PC-9 (cell line): ENCODE measurements at regions not wholly inside any gene's neighbourhood (a gene's known extent, or its start where the extent isn't known, plus 50 kb on each side); places are given as distances from the start of the nearest gene placed in this dataset.

ENCODE experiments used
- BruUV-seq: library from RNA; stranded (reverse); fragments of 400-500 nt; replicated peaks from 2 replicates; lab custom pipeline; 2021; lab: Mats Ljungman, UMichigan
- CTCF ChIA-PET: fragments of 300-600 bp; sonication (Branson Sonifier 250); formaldehyde crosslinking; loops from one replicate; lab custom pipeline; 2022; ENCODE audit warnings: antibody characterized with exemption; lab: Charles Lee
- POLR2A ChIA-PET: fragments of 300-600 bp; sonication (Branson Sonifier 250); formaldehyde crosslinking; loops from one replicate; lab custom pipeline; 2022; ENCODE audit warnings: antibody characterized with exemption; ENCODE audit not compliant: unreplicated experiment; lab: Charles Lee
- DNase-seq, 2 experiments: peaks; one replicate each; pipeline versions ENCODE4 v3.0.0 to v3.0.0-alpha.2; 2015 to 2022; ENCODE audit warnings: mixed read lengths in 1 of 2
- H2AFZ ChIP-seq: fragments of 200-600 bp; sonication (generic); 2 replicates; pipeline ENCODE4 v1.8.1; 2017; ENCODE audit warnings: antibody characterized with exemption
- H3F3A ChIP-seq: fragments of 200-600 bp; sonication (generic); 2 replicates; pipeline ENCODE4 v1.8.1; 2017; ENCODE audit warnings: antibody characterized with exemption, mild to moderate bottlenecking, low read depth; ENCODE audit not compliant: insufficient read depth
- H3K27ac ChIP-seq: fragments of 200-600 bp; sonication (generic); 2 replicates; pipeline ENCODE4 v1.6.1; 2016; ENCODE audit warnings: mixed run types
- H3K27me3 ChIP-seq: fragments of 200-600 bp; sonication (generic); 2 replicates; pipeline ENCODE4 v1.6.1; 2016; ENCODE audit warnings: low read depth, mixed run types; ENCODE audit not compliant: insufficient read depth
- H3K36me3 ChIP-seq: fragments of 200-600 bp; sonication (generic); 2 replicates; pipeline ENCODE4 v1.6.1; 2016; ENCODE audit warnings: low read depth, mixed run types
- H3K4me1 ChIP-seq: fragments of 200-600 bp; sonication (generic); replicated peaks from 2 replicates; pipeline ENCODE4 v1.6.1; 2016; ENCODE audit warnings: mixed run types; ENCODE audit not compliant: insufficient read depth
- H3K4me2 ChIP-seq: fragments of 200-600 bp; sonication (generic); 2 replicates; pipeline ENCODE4 v1.6.1; 2017; ENCODE audit warnings: mixed run types
- H3K4me3 ChIP-seq: fragments of 200-600 bp; sonication (generic); 2 replicates; pipeline ENCODE4 v1.6.1; 2016; ENCODE audit warnings: mixed run types
- H3K79me2 ChIP-seq: fragments of 200-600 bp; sonication (generic); 2 replicates; pipeline ENCODE4 v1.6.1; 2017; ENCODE audit warnings: low read depth, mixed run types
- H3K9me2 ChIP-seq: fragments of 200-600 bp; sonication (generic); 2 replicates; pipeline ENCODE4 v1.8.1; 2017; ENCODE audit warnings: mild to moderate bottlenecking; ENCODE audit not compliant: insufficient read depth
- H3K9me3 ChIP-seq: fragments of 200-600 bp; sonication (generic); 2 replicates; pipeline ENCODE4 v1.8.1; 2016; ENCODE audit warnings: low read depth; ENCODE audit not compliant: insufficient read depth
- H4K20me1 ChIP-seq: fragments of 200-600 bp; sonication (generic); 2 replicates; pipeline ENCODE4 v1.8.1; 2017; ENCODE audit not compliant: insufficient read depth
- CTCF ChIP-seq: fragments of 200-600 bp; sonication (generic); conservative IDR thresholded peaks from 2 replicates; pipeline ENCODE4 v1.6.1; 2017; ENCODE audit warnings: mixed run types, antibody characterized with exemption, mild to moderate bottlenecking, moderate library complexity
- EZH2 ChIP-seq: fragments of 200-600 bp; sonication (generic); IDR thresholded peaks from 2 replicates; pipeline ENCODE4 v1.8.0; 2017; ENCODE audit warnings: antibody characterized with exemption, low read depth
- intact Hi-C: fragments of 100-400 bp; cut with micrococcal nuclease; formaldehyde crosslinking; loops from one replicate; pipeline ENCODE4 v1.10.0; 2022; ENCODE audit not compliant: unreplicated experiment

- DNase-seq: no peak
- Histone ChIP-seq H3K27me3 (no peaks in the 10 kb centered on the region), H3K4me2 (no peak overlapping the region), H2AFZ (no peak overlapping the region), H3K79me2 (no peaks in the 10 kb centered on the region), H3K36me3 (no peaks in the 10 kb centered on the region), H3K4me1 (no peaks in the 10 kb centered on the region; the same call in 1 of the 2 replicates), H3K27ac (no peak overlapping the region), H3F3A (no peaks in the 10 kb centered on the region), H3K9me3 (no peaks in the 10 kb centered on the region), H4K20me1 (no peaks in the 10 kb centered on the region), H3K9me2 (no peaks in the 10 kb centered on the region), H3K4me3 (no peak overlapping the region)
- intact Hi-C loops: loop anchor here (1.0 to 10.0 kb wide), 2 partner anchors 124 to 262 kb away; no protein-coding TSS in a partner anchor
- ChIA-PET POLR2A (interaction anchor here (0.6 kb wide), 1 partner anchor 888 kb away, joined by 4 read pairs; no protein-coding TSS in a partner anchor), CTCF (interaction anchor here (0.9 to 2.4 kb wide), 2 partner anchors 124 to 279 kb away, joined by 3 to 19 read pairs; no protein-coding TSS in a partner anchor)
- TF ChIP-seq CTCF: no peak
- no peak for TF ChIP-seq EZH2
- no TSS peak for BruUV-seq
Observed at GRCh38 chr4:57162499-57163019, 52.4 kb upstream of the IGFBP7 start.
